NOMO-1 treated with DMSO at 0.1 percent for 48 hours (cell line): ENCODE measurements at regions not wholly inside any gene's neighbourhood (a gene's known extent, or its start where the extent isn't known, plus 50 kb on each side); places are given as distances from the start of the nearest gene placed in this dataset.
A peak's percentile ranks its signal among the peaks of the same experiment; 100 is the strongest.
"Not testable (repeated sequence)": the region's sequence is repeated elsewhere in the genome, so short reads cannot be mapped to it uniquely, and the experiment has no call there.

Source experiments
- DNase-seq: peaks from one replicate; lab custom pipeline; 2025; ENCODE audit not compliant: unreplicated experiment; lab: John Stamatoyannopoulos, UW

DNA sequence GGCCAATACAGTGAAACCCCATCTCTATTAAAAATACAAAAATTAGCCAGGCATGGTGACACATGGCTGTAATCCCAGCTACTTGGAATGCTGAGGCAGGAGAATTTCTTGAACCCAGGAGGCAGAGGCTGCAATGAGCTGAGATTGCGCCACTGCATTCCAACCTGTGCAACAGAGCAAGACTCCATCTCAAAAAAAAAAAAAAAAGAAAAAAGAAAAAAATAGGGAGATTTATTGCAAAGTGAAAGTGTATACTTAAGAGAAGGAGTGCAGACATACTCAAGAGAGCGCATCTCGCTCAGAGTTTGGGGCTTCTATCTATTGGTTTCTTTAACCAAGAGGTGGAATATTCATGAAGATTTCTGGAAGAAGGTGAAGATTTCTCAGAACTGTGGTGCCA is 708.4 kb downstream of the XPNPEP1 start:
- not testable (repeated sequence) for DNase-seq

DNA sequence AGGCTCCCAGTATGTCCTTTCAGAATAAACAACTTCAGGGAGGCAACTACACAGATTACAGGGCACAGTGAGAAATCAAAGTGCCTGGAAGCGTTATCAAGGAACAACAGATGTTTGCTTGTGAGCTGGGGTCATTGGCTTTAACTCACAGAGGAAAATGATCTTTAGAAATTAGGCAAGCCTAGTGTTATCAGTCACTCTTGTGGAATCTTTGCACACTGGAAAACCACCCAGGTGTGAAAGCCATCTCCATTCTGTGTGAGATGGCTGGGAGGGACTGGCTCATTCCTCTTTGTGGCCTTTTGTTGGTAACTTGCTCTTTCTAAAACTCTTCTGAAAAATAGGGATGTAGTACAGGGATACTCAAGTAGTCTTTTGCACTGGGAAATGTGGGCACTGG is 716.0 kb downstream of the XPNPEP1 start:
- no peak for DNase-seq

DNA sequence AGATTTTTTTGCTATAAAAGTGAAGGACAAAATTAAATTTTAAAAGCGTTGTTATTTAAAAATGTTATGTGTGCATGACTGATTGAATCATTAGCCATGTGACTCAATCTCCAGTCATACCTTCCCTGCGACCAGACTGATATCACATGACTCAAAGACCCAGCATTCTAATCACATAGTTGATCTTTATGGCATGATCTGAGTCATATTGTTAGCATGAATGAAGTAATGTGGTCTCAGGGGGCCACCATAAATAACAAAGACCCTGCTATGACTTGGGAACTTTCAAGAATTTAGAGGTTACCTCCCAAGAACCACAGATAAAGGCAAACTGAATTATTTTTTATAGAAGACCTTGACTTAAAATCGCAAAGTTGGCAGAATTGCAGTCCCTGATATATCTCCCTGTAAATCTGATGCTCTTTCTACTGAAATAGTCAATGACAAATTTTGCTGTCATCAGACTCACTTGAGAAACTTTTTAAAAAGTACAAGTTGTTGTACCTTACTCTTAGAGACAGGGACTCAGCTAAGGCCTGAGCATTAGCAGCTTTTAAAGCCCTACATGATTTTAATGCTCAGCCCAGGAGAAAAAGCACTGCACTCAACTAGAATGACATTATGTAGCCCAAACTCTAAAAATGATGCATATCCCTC is 717.3 kb downstream of the XPNPEP1 start:
- no peak for DNase-seq

DNA sequence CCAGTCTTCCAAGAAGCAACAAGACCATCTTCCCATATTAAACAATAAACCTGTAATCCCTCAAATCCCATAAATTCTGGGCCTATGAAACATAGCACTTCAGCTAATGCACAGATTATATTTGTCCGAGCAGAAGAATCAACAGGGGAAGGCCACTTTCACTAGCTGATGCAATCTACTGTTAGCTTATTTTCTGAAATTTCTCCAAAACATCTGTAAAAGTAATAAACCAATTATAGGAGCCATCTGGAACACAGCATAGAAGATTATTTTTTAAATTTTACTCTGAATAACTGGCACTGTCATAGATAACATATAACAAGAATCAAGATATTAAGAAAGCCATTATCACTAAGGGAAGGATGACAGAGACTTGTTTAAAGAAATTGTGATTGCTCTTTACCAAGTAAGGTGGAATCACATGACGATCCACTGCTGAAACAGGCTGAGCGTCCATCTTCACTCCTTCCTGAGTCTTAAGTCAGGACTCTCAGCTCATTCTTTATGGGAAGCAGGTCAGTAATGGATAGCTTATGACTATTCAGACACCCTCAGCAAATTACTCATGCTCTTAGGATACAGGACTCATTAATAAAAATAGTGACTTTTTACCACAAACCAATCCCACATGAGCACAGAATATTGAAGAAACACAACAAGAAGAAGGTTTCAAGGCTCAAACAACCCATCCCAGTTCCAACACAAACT is 719.5 kb downstream of the XPNPEP1 start:
- no peak for DNase-seq

DNA sequence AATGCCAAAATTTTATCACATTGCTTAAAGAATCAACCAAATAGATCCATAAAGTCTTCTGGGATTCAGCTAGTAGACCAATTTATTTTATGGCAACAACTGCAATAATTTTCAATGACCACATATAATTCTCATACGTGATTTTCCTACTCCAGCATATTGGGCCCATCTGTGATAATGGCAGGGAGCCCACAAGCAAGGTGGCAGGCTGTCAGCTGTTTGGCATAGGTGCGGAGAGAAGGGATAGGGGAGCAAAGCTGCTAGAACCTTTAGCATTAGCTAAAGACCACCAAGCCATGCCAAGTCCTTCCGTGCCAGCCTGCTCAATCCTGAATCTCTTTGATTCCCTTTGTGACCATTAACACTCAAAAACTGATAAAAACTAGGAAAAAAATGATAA is 721.2 kb downstream of the XPNPEP1 start:
- DNase-seq = no peak

DNA sequence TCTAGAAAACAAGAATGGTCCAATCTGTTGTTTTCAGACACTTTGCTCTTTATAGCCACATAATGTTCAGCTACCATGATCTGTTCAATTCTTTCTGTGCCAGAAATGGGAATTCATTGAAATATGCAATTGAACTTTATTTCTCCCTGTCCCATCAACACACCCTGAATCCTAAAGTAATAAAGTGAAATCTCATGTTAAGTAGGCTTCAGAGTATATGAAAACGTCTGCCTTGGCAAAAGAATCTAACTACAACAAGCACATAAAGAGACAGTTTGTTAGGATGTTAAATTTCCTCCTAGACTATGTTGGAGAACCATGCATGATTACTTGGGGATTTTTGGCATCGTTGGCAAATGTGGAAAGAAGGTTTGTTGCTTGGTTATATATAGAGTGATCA is 722.7 kb downstream of the XPNPEP1 start:
- DNase-seq = no peak

DNA sequence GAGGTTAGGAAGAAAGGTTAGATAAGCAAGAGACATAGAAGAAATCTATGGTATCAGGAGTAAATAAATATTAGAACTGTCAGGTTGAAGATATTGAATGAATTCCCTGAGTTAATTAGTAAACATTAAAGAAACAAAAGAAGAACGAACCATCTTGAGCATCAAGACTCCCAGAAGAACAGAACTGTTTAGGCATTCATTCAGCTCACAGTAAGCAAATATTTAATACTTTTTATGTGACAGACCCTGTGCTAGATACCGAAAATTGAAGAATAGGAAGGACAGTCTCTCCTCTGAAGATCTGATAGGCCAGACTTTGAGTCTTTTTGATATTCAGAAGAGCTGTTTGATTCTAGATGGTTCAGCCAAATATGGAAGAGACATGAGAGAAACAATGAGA is 731.5 kb downstream of the XPNPEP1 start:
- DNase-seq = no peak

DNA sequence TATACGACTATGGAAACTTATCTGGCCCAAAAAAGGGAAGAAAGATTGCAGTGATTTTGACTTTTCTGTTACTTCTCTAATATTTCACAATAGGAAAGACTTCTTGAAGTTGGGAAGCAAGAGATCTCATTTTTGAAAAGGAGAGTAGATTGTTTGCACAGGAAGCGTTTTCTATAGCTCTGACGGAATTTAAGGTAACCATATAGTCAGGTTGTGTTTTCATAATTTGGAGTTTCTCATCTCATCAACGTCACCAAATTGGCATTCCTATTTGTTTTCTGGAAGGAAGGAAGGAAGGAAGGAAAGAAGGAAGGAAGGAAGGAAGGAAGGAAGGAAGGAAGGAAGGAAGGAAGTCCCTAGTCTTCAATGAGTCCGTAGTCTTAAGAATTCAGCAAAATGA is 732.0 kb downstream of the XPNPEP1 start:
- DNase-seq = peak; percentile 5

DNA sequence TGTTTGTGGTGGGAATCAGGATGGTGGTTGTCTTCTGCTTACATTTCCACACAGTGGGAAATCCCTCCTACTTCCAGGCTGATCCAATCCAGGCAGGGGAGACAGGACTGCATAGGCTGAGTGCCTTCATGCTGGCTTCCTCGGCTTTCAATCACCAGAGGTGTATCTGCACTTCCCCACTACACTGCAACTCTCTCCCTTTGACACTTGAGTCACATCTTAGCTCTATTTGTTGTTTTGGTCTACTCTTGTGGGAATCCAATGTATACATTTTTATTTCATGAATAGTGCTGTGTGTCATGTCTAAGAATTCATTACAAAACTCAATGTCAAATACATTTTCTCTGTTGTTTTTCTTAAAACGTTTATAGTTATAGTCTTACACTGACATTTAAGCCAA is 735.6 kb downstream of the XPNPEP1 start:
- DNase-seq = no peak

DNA sequence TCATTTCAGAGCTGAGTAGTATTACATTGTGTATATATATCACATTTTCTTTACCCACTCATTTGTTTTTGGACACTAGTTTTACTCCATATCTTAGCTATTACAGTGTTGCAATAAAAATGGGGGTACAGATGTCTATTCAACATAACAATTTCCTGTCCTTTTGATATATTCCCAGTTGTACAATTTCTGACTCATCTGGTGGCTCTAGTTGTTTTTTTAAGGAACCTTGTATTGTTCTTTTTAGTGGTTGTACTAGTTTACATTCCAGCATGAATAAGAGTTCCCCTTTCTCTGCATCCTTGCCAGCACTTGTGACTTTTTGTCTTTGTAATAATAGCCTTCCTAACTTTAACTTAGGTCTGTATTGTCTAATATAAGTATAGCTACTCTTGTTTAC is 739.9 kb downstream of the XPNPEP1 start:
- DNase-seq = no peak

DNA sequence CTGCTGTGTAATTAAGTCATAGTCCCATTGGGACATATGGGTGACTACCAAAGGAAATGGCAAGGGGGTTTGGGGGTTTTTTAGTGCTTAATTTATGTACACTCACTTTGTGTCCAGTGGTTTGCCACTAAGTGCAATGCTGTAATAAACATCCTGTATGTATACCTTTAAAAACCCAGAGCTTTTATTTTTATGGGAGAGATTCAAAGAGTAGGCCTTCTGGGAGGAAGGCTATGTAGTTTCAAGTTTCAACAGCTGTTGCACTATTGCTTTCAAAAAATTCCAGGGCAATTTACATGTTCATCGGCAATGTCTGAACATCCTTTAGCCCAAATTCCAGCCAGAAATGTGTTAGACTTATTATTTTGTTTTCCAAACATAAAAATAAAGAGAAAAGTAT is 744.7 kb downstream of the XPNPEP1 start:
- no peak for DNase-seq

DNA sequence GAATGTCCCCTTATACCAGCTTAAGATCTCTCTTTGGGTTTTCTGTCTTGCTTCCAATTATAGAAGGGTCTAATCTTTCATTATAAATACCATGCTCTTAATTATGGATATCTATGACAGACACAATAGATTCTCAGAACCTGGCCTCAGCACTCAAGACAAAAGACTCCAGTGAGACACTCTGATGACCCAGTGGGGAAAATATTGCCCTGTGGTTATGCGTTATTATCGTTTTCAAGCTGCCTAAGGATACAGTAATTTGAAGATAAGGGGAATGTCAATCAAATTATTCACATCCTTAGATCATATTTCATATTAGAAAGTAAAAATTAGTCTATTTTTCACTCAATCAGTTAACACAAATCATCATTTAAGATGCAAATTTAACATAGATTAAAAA is 748.8 kb downstream of the XPNPEP1 start:
- no peak for DNase-seq

DNA sequence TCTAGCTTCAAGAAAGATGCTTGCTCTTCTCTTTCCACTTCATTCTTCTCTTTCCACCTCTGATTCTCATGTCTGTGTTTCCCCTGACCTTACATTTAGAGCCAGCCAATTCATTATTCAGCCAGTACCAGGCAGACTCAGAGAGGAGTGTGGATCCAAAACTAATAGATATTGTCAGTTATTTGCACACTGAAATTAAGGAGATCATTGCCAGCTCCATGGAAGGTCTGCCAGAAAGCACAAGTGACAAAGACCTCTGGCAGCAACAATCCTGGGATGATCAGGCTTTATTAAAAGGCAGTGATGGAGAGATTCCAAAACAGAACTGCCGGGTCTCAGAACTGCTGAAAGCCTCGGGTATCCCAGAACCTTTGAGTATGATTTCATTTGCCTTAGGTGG is 749.4 kb downstream of the XPNPEP1 start:
- no peak for DNase-seq

DNA sequence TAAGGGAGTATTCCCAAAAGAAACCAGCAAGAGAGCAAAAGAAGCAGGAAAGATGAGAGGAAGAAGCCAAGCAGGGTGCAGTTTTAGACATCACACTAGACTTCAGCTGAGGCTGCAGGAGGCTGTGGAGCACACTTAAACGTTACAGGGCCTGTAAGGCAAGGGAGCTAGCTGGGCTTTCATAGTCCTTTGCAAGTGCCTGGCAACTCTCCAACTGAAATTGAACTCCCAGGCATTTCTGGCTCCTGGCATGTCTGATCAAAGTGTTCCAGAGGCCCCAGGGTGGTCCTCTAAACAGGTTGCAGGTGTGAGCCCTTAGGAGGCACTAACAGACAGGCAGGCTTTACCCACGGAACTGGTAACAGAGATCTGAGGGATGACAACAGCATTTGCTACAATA is 750.2 kb downstream of the XPNPEP1 start:
- no peak for DNase-seq

DNA sequence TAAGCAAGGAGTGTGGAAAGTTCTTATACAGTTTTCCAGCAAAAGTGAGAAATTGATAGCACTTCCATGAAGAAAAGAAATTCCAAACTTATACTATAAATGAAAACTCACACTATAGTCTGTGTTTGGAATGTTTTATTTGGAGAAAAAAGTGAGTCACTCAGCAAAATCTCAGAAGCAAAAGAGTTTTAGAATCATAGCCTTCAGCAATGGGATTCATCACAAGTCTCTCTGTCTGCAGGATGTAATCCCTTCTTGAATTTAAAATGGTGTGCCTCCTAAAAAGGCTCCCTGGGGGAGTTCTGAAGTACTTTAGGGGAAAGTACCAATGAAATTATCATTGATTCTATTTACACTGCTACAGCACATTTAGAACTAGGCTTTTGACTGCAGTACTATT is 756.4 kb downstream of the XPNPEP1 start:
- DNase-seq = no peak

DNA sequence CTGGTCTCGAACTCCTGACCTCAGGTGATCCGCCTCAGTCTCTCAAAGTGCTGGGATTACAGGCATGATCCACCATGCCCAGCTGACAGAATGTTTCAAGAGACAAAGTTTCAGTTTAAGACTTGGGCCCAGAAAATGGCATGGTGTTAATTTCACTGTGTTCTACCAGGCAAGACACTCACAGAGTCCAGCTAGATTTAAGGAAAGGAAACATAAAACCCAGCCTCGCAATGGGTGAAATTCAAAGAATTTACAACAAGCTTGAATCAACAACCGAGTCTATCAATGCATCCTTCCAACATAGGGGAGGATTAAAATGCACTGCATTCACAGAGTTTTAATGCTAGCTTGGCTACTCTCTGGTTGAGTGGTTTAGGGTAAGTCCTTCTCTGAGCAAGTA is 764.0 kb downstream of the XPNPEP1 start:
- no peak for DNase-seq

DNA sequence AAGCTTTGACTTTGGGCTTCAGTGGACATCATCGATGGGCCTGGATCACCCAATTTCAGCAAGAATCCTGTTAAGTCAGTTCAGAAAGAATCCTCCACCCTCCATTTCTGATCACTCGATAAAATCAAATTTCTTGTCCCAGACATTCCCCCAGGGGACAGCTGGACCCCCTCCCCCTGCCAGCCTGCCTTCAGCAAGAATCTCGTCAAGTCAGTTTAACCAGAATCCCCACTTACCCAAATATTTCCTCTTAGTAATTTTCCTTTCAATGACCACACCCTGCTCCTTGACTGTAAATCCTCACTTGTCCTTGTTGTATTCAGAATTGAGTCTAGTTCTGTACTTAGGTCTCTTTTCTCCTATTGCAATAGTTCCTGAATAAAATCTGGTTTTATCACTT is 766.9 kb downstream of the XPNPEP1 start:
- no peak for DNase-seq

DNA sequence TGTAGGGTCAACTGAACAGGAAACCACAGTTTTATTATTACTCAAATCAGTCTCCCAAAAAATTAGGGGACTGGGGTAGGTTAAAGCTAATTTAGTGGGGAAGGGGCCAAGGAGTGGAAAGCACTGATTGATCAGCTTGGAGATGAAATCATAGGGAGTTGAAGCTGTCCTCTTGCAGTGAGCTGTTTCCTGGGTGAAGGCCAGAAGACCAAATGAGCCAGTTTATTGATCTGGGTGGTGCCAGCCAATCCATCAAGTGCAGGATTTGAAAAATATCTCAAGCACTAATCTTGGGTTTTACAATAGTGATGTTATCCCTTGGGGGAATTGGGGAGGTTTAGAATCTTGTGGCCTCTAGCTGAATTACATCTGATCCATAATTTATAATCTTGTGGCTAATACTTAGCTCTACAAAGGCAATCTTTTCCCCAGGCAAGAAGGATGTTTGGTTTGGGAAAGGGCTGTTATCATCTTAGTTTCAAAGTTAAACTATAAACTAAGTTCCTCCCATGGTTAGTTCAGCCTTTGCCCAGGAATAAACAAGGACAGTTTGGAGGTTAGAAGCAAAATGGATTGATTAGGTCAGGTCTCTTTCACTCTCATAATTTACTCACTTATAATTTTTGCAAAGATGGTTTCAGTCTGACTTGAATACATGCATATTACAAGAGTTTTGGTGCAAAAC is 773.5 kb downstream of the XPNPEP1 start:
- no peak for DNase-seq

DNA sequence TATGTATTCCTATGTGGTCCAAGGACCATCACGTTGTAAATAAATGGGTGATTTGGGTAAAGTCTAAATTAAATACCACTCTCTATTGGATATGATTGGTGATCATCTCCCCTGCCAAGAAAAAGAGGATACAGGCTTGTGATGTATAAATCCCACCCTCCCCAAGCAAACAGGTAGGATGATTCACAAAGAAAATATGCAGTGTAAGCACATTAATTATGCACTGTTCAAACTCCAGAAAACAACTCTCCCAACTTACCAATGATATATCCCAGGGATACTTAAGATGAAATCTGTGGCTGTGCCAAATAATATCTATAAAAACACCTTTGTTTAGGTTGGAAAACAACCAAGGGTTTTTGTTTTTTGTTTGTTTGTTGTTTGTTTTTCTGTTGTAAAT is 795.9 kb downstream of the XPNPEP1 start:
- DNase-seq = no peak

DNA sequence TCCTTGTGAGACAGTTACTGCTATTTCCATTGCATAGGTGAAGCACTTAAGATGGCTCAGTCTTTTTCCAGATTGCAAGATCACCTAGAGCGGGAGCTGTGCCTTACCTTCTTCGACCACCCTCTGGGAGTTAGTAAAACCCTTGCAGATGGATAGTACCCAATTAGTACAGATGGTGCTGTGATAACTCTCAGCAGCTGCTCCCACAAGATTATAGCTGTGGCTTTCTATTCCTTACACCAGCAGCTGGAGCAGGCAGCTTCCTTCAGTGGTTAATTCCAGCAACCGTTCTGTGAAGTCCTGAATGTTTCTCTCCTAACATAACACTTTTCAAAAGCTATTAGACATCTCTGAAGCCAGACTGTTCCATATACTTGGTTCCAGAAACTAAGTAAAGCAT is 796.8 kb downstream of the XPNPEP1 start:
- no peak for DNase-seq

DNA sequence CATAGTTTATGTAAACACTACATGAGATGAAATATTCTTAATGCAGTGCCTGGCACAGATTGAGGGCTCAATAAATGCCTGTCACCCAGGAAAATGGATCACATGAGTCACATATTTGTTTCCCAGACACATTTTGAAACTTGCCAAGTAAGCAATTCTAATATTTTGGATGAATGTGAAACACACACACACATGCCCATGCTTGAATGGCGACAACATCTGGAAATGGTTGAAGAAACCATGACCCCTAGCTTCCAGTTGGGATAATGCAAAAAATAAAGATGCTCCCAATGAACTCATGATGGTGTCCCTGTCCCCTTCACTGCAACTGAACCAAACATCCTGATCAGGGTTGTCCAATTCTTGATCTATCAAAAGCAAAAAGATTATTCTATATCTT is 797.3 kb downstream of the XPNPEP1 start:
- DNase-seq = no peak

DNA sequence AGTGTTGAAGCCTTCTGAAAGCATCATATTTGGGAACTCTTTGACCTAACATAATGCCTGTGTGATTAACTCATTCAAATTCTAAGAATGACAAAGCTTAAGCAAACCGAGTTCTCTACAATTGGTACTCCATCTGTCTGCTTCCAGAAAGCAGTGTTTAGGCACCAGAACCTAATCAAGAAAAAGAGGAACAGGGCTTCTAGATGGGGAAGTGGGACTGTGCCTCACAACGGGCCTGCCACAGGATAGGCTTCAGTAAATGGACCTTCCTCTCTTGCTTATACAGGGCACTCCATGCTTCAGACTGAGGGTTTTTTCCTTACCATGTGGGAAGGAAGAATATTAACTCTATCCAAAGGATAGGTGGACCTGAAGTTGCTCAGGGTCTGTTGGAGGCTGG is 808.1 kb downstream of the XPNPEP1 start:
- DNase-seq = peak; percentile 43
